Uterus (tissue), 3 donors: ENCODE measurements at regions not wholly inside any gene's neighbourhood (a gene's known extent, or its start where the extent isn't known, plus 50 kb on each side); places are given as distances from the start of the nearest gene placed in this dataset.

ENCODE experiments used
- DNase-seq, 2 donors: peaks; one replicate each; pipeline ENCODE4 v3.0.0-alpha.2; 2019 to 2020
- H3K27ac ChIP-seq, 2 donors: fragments of 200-600 bp; sonication (generic); 1 replicate in 1 of 2; 2 replicates in 1 of 2; pipeline ENCODE4 v1.5.1; 2016 to 2018
- H3K27me3 ChIP-seq, 2 donors: fragments of 200-600 bp; sonication (generic); one replicate each; pipeline ENCODE4 v1.5.1; 2018 to 2019; ENCODE audit warnings: control low read depth in 1 of 2
- H3K36me3 ChIP-seq, 2 donors: fragments of 200-600 bp; sonication (generic); one replicate each; pipeline ENCODE4 v1.5.1; 2019; ENCODE audit warnings: control low read depth in 1 of 2
- H3K4me1 ChIP-seq, 2 donors: fragments of 200-600 bp; sonication (generic); one replicate each; pipeline ENCODE4 v1.5.1; 2018 to 2019; ENCODE audit warnings: control low read depth in 1 of 2
- H3K4me3 ChIP-seq, 2 donors: fragments of 200-600 bp; sonication (generic); 1 replicate in 1 of 2; 2 replicates in 1 of 2; pipeline ENCODE4 v1.5.1; 2018 to 2019; ENCODE audit warnings: mild to moderate bottlenecking in 1 of 2
- H3K9me3 ChIP-seq, 2 donors: fragments of 200-600 bp; sonication (generic); one replicate each; pipeline ENCODE4 v1.5.1; 2019; ENCODE audit warnings: control low read depth in 1 of 2
- POLR2A ChIP-seq, 2 donors: fragments of 450-650 bp; IDR thresholded peaks; one replicate each; pipeline ENCODE4 v1.6.1; 2016; ENCODE audit warnings: antibody characterized with exemption in 2 of 2, mild to moderate bottlenecking in 1 of 2, moderate library complexity in 1 of 2
- intact Hi-C: fragments of 100-400 bp; cut with DNase I; formaldehyde crosslinking; loops from one replicate; pipeline ENCODE4 v1.15.1; 2023; ENCODE audit warnings: low total_unique reads
- TF ChIP-seq, protein P1 (sequence below), 4 experiments: fragments of 200-600 bp in 2 of 4; fragments of 450-650 bp in 2 of 4; sonication (generic) in 2 of 4; IDR thresholded peaks; one replicate each; pipeline ENCODE4 v1.5.1; 2016 to 2019; ENCODE audit warnings: antibody characterized with exemption in 4 of 4, mild to moderate bottlenecking in 2 of 4, moderate library complexity in 1 of 4
- donor health status: DM: yes; HTN: yes; CAD: no.

DNA sequence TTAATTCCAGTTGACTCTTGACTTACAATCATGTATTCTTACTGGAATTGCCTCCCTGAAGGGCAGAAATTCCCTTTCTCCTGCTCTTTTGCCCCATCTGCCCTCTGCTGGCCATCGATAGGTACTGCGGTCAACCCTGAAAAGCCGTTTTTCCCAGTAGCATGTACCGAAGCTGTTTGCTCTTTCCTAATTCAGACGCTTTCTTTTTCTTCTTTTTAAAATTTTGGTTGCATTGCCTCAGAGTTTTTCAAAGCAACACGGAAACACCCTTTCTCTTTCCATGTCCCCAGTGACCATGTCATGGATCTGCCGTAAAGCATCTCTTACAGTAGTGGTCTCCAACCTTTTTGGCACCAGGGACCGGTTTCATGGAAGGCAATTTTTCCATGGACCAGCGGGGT is 164.2 kb upstream of the C1orf21 start:
- intact Hi-C loops: loop anchor here (10.0 kb wide), 1 partner anchor 138 kb away; no protein-coding TSS in a partner anchor
- Histone ChIP-seq H3K27ac (peak overlapping the region in 1 of 2 donors; percentile 25), H3K27me3 (no peaks in the 10 kb centered on the region), H3K36me3 (no peaks in the 10 kb centered on the region), H3K9me3 (no peaks in the 10 kb centered on the region), H3K4me3 (no peak overlapping the region), H3K4me1 (no peaks in the 10 kb centered on the region)
- DNase-seq: peak; percentile 35 to 52
- no peak for TF ChIP-seq POLR2A (IDR thresholded peaks at IDR 0.05)
- TF ChIP-seq, protein P1, sequence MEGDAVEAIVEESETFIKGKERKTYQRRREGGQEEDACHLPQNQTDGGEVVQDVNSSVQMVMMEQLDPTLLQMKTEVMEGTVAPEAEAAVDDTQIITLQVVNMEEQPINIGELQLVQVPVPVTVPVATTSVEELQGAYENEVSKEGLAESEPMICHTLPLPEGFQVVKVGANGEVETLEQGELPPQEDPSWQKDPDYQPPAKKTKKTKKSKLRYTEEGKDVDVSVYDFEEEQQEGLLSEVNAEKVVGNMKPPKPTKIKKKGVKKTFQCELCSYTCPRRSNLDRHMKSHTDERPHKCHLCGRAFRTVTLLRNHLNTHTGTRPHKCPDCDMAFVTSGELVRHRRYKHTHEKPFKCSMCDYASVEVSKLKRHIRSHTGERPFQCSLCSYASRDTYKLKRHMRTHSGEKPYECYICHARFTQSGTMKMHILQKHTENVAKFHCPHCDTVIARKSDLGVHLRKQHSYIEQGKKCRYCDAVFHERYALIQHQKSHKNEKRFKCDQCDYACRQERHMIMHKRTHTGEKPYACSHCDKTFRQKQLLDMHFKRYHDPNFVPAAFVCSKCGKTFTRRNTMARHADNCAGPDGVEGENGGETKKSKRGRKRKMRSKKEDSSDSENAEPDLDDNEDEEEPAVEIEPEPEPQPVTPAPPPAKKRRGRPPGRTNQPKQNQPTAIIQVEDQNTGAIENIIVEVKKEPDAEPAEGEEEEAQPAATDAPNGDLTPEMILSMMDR (IDR thresholded peaks at IDR 0.05): peak; percentile 78 to 87 (median 84)

DNA sequence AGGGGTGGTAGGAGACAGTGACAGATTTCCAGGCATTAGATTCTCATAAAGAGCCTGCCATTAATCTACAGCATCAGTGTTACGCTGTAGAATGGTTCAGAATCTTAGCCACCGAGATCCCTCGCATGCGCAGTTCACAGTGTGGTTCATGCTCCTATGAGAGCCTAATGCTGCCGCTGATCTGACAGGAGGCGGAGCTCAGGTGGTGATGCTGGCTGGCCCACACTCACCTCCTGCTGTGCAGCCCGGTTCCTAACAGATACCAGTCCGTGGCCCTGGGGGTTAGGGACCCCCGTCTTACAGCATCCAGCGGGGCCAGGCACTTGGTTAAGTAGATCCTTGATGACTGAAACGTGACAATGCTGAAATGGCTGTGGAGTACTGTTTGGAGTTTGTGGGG is 163.6 kb upstream of the C1orf21 start:
- H3K36me3 ChIP-seq: no peaks in the 10 kb centered on the region
- H3K27me3 ChIP-seq: no peaks in the 10 kb centered on the region
- no peaks in the 10 kb centered on the region for H3K9me3 ChIP-seq
- peak in 1 of 2 donors; percentile 16 for DNase-seq
- intact Hi-C loops: loop anchor here (10.0 kb wide), 1 partner anchor 138 kb away; no protein-coding TSS in a partner anchor
- no peak overlapping the region for H3K4me3 ChIP-seq
- no peaks in the 10 kb centered on the region for H3K4me1 ChIP-seq
- TF ChIP-seq, protein P1 (IDR thresholded peaks at IDR 0.05): no peak
- TF ChIP-seq POLR2A (IDR thresholded peaks at IDR 0.05): no peak
- no peak overlapping the region for H3K27ac ChIP-seq

DNA sequence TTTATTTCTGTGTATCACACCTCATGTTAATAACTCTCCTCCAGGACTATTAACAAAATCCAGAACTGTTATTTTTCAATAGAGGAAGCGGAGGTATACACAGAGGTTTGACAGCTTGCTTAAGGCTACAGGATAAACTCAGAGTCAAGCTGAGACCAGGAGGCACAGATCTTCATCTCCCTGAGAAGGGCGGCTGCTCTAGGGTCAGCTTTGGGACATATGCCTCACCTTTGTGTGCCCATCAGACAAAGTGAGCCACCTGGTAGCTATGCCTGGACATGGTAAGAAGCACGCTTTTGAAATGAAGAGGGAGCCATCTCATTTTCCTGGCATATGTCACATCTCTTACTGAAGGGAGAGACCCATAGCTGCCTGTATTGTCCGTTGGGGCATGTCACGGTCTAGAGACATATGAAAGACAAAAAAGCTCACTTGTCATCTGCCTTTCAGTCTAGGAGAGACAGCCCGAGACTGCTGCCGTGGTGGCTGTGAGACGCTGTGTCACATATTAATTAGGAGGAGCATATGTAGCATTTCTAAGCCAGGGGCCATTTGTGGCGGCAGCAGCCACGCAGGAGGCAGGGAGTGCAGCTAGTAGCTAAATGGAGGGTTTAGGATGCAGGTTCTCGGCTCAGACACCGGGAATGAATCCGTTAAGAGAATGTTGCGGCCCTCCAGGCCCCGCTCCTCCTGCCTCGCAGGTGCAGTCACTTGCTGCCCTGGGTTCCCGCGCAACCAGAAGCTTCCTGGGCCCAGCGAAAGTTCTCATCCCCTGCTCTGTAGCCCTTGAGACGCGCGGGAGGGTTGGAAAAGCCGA is 161.3 kb upstream of the C1orf21 start:
- H3K4me1 ChIP-seq: no peaks in the 10 kb centered on the region
- no peak for DNase-seq
- no peak overlapping the region for H3K4me3 ChIP-seq
- no peak overlapping the region for H3K27ac ChIP-seq
- no peaks in the 10 kb centered on the region for H3K27me3 ChIP-seq
- no peaks in the 10 kb centered on the region for H3K36me3 ChIP-seq
- TF ChIP-seq, protein P1 (IDR thresholded peaks at IDR 0.05): no peak
- no peaks in the 10 kb centered on the region for H3K9me3 ChIP-seq
- intact Hi-C loops: loop anchor here (10.0 kb wide), 1 partner anchor 141 kb away; no protein-coding TSS in a partner anchor

DNA sequence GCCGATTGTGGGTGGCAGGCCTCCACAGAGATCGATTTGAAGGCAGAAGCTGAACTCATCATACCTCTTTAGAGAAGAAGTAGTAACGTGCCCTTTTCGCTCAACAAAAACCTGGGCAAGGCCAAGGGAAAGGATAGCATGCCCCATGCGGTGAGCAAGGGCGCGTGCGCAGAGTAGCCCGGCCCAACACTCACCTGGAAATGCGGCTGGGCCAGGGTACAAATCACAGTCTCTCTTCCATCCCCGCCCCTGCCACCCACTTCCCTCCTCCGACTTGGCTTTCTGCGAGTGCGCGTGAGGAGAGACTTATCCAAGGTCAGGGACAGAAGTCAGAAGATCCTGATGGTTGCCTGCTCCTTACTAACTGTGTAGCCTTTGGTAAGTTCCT is 160.7 kb upstream of the C1orf21 start:
- H3K36me3 ChIP-seq: no peaks in the 10 kb centered on the region
- H3K9me3 ChIP-seq: no peaks in the 10 kb centered on the region
- DNase-seq: no peak
- intact Hi-C loops: loop anchor here (10.0 kb wide), 1 partner anchor 141 kb away; no protein-coding TSS in a partner anchor
- H3K4me1 ChIP-seq: no peaks in the 10 kb centered on the region
- H3K27me3 ChIP-seq: no peaks in the 10 kb centered on the region
- TF ChIP-seq, protein P1 (IDR thresholded peaks at IDR 0.05): no peak
- no peak for TF ChIP-seq POLR2A (IDR thresholded peaks at IDR 0.05)
- no peak overlapping the region for H3K27ac ChIP-seq
- no peak overlapping the region for H3K4me3 ChIP-seq

DNA sequence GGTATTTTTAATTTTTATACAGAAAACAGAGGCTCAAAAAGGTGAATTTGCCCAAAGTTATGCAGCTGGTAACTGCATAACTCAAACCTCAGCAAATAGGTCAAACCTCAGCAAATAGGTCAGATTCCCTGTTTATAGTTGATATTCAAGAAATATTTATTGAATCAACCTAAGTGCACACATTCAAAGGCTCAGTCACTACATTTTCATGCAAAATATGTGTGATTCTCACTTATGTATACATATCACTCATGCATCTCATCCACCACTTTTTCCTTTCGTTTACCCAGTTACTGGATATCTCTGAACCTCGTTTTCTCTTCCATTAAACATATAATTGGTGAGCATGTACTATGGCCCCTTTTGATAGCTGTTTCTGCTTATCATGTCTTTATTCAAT is 158.3 kb upstream of the C1orf21 start:
- no peak for DNase-seq
- TF ChIP-seq, protein P1 (IDR thresholded peaks at IDR 0.05): no peak
- TF ChIP-seq POLR2A (IDR thresholded peaks at IDR 0.05): no peak
- Histone ChIP-seq H3K4me3 (no peak overlapping the region), H3K36me3 (no peaks in the 10 kb centered on the region), H3K27me3 (no peaks in the 10 kb centered on the region), H3K27ac (no peak overlapping the region), H3K9me3 (no peaks in the 10 kb centered on the region), H3K4me1 (no peaks in the 10 kb centered on the region)
- intact Hi-C loops: loop anchor here (10.0 kb wide), 1 partner anchor 144 kb away; no protein-coding TSS in a partner anchor
